ENCODE measurements at regions not wholly inside any gene's neighbourhood (a gene's known extent, or its start where the extent isn't known, plus 50 kb on each side); places are given as distances from the start of the nearest gene placed in this dataset.

- Mint-ChIP-seq H3K27me3 (ENCODE audit: low read depth) (peaks cover 22% of the 10 kb centered on the region), H3K4me1 (no peaks in the 10 kb centered on the region), H3K36me3 (ENCODE audit: low read depth) (no peaks in the 10 kb centered on the region), H3K4me3 (no peak overlapping the region), H3K27ac (no peak overlapping the region), H3K9me3 (peaks cover 7% of the 10 kb centered on the region)
- TF ChIP-seq CTCF (IDR thresholded peaks at IDR 0.05; ENCODE audit: unreplicated experiment in 3 of 3), result no peak
These were observed 644.5 kb downstream of the NPHP4 start for GRCh38 chr1:5347726-5348125.

GRCh38 chr1:5345556-5345955, 646.7 kb downstream of the NPHP4 start:
- H3K27ac Mint-ChIP-seq, result no peak overlapping the region
- no peaks in the 10 kb centered on the region for H3K36me3 Mint-ChIP-seq (ENCODE audit: low read depth)
- H3K9me3 Mint-ChIP-seq, result peaks cover 7% of the 10 kb centered on the region
- no peak for TF ChIP-seq CTCF (IDR thresholded peaks at IDR 0.05; ENCODE audit: unreplicated experiment in 3 of 3)
- H3K27me3 Mint-ChIP-seq (ENCODE audit: low read depth), result peaks cover 32% of the 10 kb centered on the region
- H3K4me3 Mint-ChIP-seq, result no peak overlapping the region
- H3K4me1 Mint-ChIP-seq, result no peaks in the 10 kb centered on the region

GRCh38 chr1:5343256-5344020, 648.8 kb downstream of the NPHP4 start:
- Mint-ChIP-seq H3K36me3 (ENCODE audit: low read depth) (no peaks in the 10 kb centered on the region), H3K4me1 (no peaks in the 10 kb centered on the region), H3K27ac (no peak overlapping the region), H3K27me3 (ENCODE audit: low read depth) (peaks cover 34% of the 10 kb centered on the region), H3K4me3 (no peak overlapping the region), H3K9me3 (peaks cover 4% of the 10 kb centered on the region)
- TF ChIP-seq CTCF (IDR thresholded peaks at IDR 0.05; ENCODE audit: unreplicated experiment in 3 of 3), result no peak

- H3K4me3 Mint-ChIP-seq, result no peak overlapping the region
- peaks cover 4% of the 10 kb centered on the region for H3K9me3 Mint-ChIP-seq
- H3K27me3 Mint-ChIP-seq (ENCODE audit: low read depth), result peaks cover 34% of the 10 kb centered on the region
- H3K27ac Mint-ChIP-seq, result no peak overlapping the region
- H3K36me3 Mint-ChIP-seq (ENCODE audit: low read depth), result no peaks in the 10 kb centered on the region
- H3K4me1 Mint-ChIP-seq, result no peaks in the 10 kb centered on the region
- TF ChIP-seq CTCF (IDR thresholded peaks at IDR 0.05; ENCODE audit: unreplicated experiment in 3 of 3), result no peak
These were observed 649.4 kb downstream of the NPHP4 start for GRCh38 chr1:5342830-5343229.

GRCh38 chr1:5342172-5342571, 650.1 kb downstream of the NPHP4 start:
- Mint-ChIP-seq H3K4me3 (no peak overlapping the region), H3K4me1 (no peaks in the 10 kb centered on the region)

More at GRCh38 chr1:5342172-5342571, 650.1 kb downstream of the NPHP4 start:
- H3K36me3 Mint-ChIP-seq (ENCODE audit: low read depth), result no peaks in the 10 kb centered on the region
- peaks cover 3% of the 10 kb centered on the region for H3K9me3 Mint-ChIP-seq
- H3K27me3 Mint-ChIP-seq (ENCODE audit: low read depth), result peaks cover 32% of the 10 kb centered on the region
- TF ChIP-seq CTCF (IDR thresholded peaks at IDR 0.05; ENCODE audit: unreplicated experiment in 3 of 3), result no peak
- no peak overlapping the region for H3K27ac Mint-ChIP-seq
